OCI-LY7 (cell line): ENCODE measurements at regions not wholly inside any gene's neighbourhood (a gene's known extent, or its start where the extent isn't known, plus 50 kb on each side); places are given as distances from the start of the nearest gene placed in this dataset.

Source experiments
- BruUV-seq: library from RNA; stranded (reverse); fragments of 400-500 nt; replicated peaks from 2 replicates; lab custom pipeline; 2021; lab: Mats Ljungman, UMichigan
- CTCF ChIA-PET: fragments of 300-600 bp; sonication (Branson Sonifier 250); formaldehyde crosslinking; loops from one replicate; lab custom pipeline; 2022; ENCODE audit warnings: antibody characterized with exemption; ENCODE audit not compliant: unreplicated experiment; lab: Charles Lee
- POLR2A ChIA-PET: fragments of 300-600 bp; sonication (Branson Sonifier 250); formaldehyde crosslinking; loops from one replicate; lab custom pipeline; 2022; ENCODE audit warnings: antibody characterized with exemption; lab: Charles Lee
- DNase-seq: peaks from one replicate; pipeline ENCODE4 v3.0.0-alpha.2; 2015; ENCODE audit warnings: low spot score
- H2AFZ ChIP-seq: fragments of 200-600 bp; sonication (generic), shearing (Covaris generic); 2 replicates; pipeline ENCODE4 v1.6.1; 2014; ENCODE audit warnings: mild to moderate bottlenecking, antibody characterized with exemption, low read length, moderate library complexity
- H3K27ac ChIP-seq: fragments of 200-600 bp; sonication (generic); 2 replicates; pipeline ENCODE4 v1.5.1; 2014; ENCODE audit warnings: mixed run types, low read depth, mild to moderate bottlenecking, moderate library complexity, low read length, inconsistent platforms; ENCODE audit not compliant: poor library complexity, severe bottlenecking
- H3K36me3 ChIP-seq: fragments of 200-600 bp; sonication (generic); 2 replicates; pipeline ENCODE4 v1.6.1; 2014; ENCODE audit warnings: mild to moderate bottlenecking, antibody characterized with exemption, low read length, moderate library complexity, mixed read lengths; ENCODE audit not compliant: insufficient read depth
- H3K4me1 ChIP-seq: fragments of 200-600 bp; sonication (generic); 2 replicates; pipeline ENCODE4 v1.5.1; 2014; ENCODE audit warnings: mild to moderate bottlenecking, low read length; ENCODE audit not compliant: insufficient read depth, poor library complexity, severe bottlenecking
- H3K4me2 ChIP-seq: fragments of 200-600 bp; sonication (generic); 2 replicates; pipeline ENCODE4 v1.6.1; 2014; ENCODE audit warnings: mild to moderate bottlenecking, low read length
- H3K4me3 ChIP-seq: fragments of 200-600 bp; sonication (generic); 2 replicates; pipeline ENCODE4 v1.5.1; 2014; ENCODE audit warnings: mild to moderate bottlenecking, low read depth, low read length; ENCODE audit not compliant: poor library complexity, severe bottlenecking
- H3K79me2 ChIP-seq: fragments of 200-600 bp; sonication (generic); 2 replicates; pipeline ENCODE4 v1.6.1; 2016; ENCODE audit warnings: low read depth, mild to moderate bottlenecking, low read length, moderate library complexity, mixed read lengths; ENCODE audit not compliant: insufficient read depth
- H3K9me2 ChIP-seq: fragments of 200-600 bp; sonication (generic); 2 replicates; pipeline ENCODE4 v1.6.1; 2016; ENCODE audit warnings: mild to moderate bottlenecking, low read length, mixed read lengths; ENCODE audit not compliant: insufficient read depth
- H3K9me3 ChIP-seq: fragments of 200-600 bp; sonication (generic); 2 replicates; pipeline ENCODE4 v1.6.1; 2014; ENCODE audit warnings: mild to moderate bottlenecking, mixed run types, low read length, mixed read lengths
- H4K20me1 ChIP-seq: fragments of 200-600 bp; sonication (generic); 2 replicates; pipeline ENCODE4 v1.6.1; 2014; ENCODE audit warnings: mild to moderate bottlenecking, antibody characterized with exemption, low read length, moderate library complexity, mixed read lengths; ENCODE audit not compliant: insufficient read depth
- CTCF ChIP-seq: fragments of 200-600 bp; sonication (generic); conservative IDR thresholded peaks from 2 replicates; pipeline ENCODE4 v1.5.1; 2014; ENCODE audit warnings: mild to moderate bottlenecking, antibody characterized with exemption, low read length, moderate library complexity, mixed read lengths
- EZH2phosphoT487 ChIP-seq: fragments of 200-600 bp; sonication (generic); IDR thresholded peaks from 2 replicates; pipeline ENCODE4 v1.6.1; 2018; ENCODE audit warnings: low read depth, borderline replicate concordance, mild to moderate bottlenecking, mixed run types, antibody characterized with exemption, low read length, moderate library complexity, mixed read lengths
- intact Hi-C: fragments of 100-400 bp; cut with micrococcal nuclease; formaldehyde crosslinking; loops from one replicate; pipeline ENCODE4 v1.10.0; 2022; ENCODE audit not compliant: unreplicated experiment

DNA sequence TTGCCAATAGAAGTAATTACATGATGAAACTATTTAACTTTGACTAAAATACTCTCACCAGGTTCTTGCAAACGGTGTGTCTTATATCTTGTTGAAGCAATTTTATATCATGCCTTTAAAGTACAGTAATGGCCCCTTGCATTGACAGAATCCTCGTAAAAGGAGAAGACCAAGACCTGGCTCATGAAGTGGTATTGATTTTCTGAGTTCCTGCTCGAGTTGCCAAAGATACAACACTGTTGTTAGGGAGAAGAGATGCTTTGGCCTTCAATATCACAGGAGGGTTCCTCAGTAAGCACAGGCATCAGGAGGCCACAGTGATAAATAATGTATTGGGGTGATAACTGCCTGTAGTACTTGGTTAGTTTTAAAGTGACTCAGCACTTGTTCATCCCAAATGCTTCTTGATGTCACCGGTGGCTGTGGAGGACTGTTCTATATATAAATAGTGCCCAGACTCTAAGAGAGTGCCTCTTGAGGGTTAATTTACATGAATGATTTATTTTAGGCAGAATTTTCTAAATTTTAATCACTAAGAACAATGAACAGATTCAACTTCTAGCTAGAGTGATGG lies 571.7 kb upstream of the FANCL start:
- no peaks in the 10 kb centered on the region for H3K4me1 ChIP-seq
- TF ChIP-seq EZH2phosphoT487, result no peak
- TF ChIP-seq CTCF, result no peak
- no peak overlapping the region for H3K27ac ChIP-seq
- H3K4me2 ChIP-seq, result no peak overlapping the region
- H3K4me3 ChIP-seq, result no peak overlapping the region
- no peaks in the 10 kb centered on the region for H4K20me1 ChIP-seq
- no peak for DNase-seq
- no peaks in the 10 kb centered on the region for H3K79me2 ChIP-seq
- BruUV-seq, result no TSS peak
- CTCF ChIA-PET, result no interaction called here
- intact Hi-C loops, result no loop called here
- no peaks in the 10 kb centered on the region for H3K9me3 ChIP-seq
- POLR2A ChIA-PET, result no interaction called here
- H3K9me2 ChIP-seq, result no peaks in the 10 kb centered on the region
- no peaks in the 10 kb centered on the region for H3K36me3 ChIP-seq
- no peak overlapping the region for H2AFZ ChIP-seq

DNA sequence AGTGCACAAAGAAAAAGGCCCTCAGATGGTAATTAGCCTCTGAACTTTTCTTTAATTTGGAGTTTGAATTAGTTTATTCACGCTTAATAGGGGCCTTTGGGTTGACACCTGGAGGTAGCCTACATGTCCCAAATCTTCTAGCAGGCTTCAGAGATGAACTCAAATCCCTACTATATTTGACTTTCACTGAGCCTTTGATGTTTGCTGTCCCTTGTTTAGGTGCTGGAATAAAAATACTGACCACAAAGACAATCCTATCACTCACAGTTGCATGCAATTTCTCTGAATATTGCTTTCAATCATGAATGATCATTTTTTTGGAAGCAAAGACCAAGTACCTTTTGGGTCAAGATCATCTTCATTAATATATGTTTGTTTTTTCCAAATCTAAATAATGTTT lies 564.0 kb upstream of the FANCL start:
- DNase-seq, result no peak
- CTCF ChIA-PET, result no interaction called here
- intact Hi-C loops, result no loop called here
- H2AFZ ChIP-seq, result no peak overlapping the region
- BruUV-seq, result no TSS peak
- no peaks in the 10 kb centered on the region for H3K9me3 ChIP-seq
- H3K4me1 ChIP-seq, result no peaks in the 10 kb centered on the region
- H3K4me2 ChIP-seq, result no peak overlapping the region
- POLR2A ChIA-PET, result interaction anchor here (0.5 kb wide), 1 partner anchor 435 kb away, joined by 3 read pairs; no protein-coding TSS in a partner anchor
- no peaks in the 10 kb centered on the region for H3K9me2 ChIP-seq
- H3K36me3 ChIP-seq, result no peaks in the 10 kb centered on the region
- H4K20me1 ChIP-seq, result no peaks in the 10 kb centered on the region
- H3K4me3 ChIP-seq, result no peak overlapping the region
- TF ChIP-seq CTCF (no peak), EZH2phosphoT487 (no peak)
- no peak overlapping the region for H3K27ac ChIP-seq
- no peaks in the 10 kb centered on the region for H3K79me2 ChIP-seq

DNA sequence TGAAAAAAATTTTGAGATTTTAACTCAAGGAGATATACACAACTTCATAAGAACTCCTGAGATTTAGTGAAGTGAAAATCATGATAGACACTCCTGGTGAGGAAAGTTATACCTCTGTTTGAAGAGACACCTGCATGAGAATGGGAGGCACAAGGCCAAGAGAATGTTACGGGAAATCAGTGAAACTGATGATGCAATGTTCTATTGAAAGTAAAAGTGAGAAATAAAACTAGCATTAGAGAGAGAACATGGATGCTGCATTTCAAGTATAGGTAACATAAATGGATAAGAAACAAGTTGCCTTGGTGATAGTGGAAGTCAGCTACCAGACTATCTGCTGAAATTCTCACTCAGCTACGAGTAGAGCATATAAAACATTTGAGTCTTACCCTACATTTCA lies 562.1 kb upstream of the FANCL start:
- H2AFZ ChIP-seq, result no peak overlapping the region
- DNase-seq, result no peak
- no peaks in the 10 kb centered on the region for H3K9me3 ChIP-seq
- no peak overlapping the region for H3K4me2 ChIP-seq
- no peaks in the 10 kb centered on the region for H4K20me1 ChIP-seq
- no peak overlapping the region for H3K4me3 ChIP-seq
- no peaks in the 10 kb centered on the region for H3K9me2 ChIP-seq
- no peaks in the 10 kb centered on the region for H3K79me2 ChIP-seq
- H3K36me3 ChIP-seq, result no peaks in the 10 kb centered on the region
- no TSS peak for BruUV-seq
- intact Hi-C loops, result no loop called here
- no peak for TF ChIP-seq EZH2phosphoT487
- no peak for TF ChIP-seq CTCF
- CTCF ChIA-PET, result no interaction called here
- POLR2A ChIA-PET, result no interaction called here
- H3K27ac ChIP-seq, result no peak overlapping the region
- H3K4me1 ChIP-seq, result no peaks in the 10 kb centered on the region
